NOMO-1 (cell line): ENCODE measurements at regions not wholly inside any gene's neighbourhood (a gene's known extent, or its start where the extent isn't known, plus 50 kb on each side); places are given as distances from the start of the nearest gene placed in this dataset.
"Not testable (repeated sequence)": the region's sequence is repeated elsewhere in the genome, so short reads cannot be mapped to it uniquely, and the experiment has no call there.

Experiments
- DNase-seq, 2 experiments: peaks; one replicate each; lab custom pipeline; 2025; ENCODE audit not compliant: unreplicated experiment in 2 of 2; lab: John Stamatoyannopoulos, UW

GRCh38 chr6:135129136-135129856 lies 51.8 kb upstream of the MYB start:
- DNase-seq, result peak; percentile 31 to 72

- peak in 1 of 2 experiments; percentile 31 for DNase-seq
Measured at GRCh38 chr6:135128268-135128914, 52.7 kb upstream of the MYB start.

- no peak for DNase-seq
Measured at GRCh38 chr6:135126729-135127128, 54.4 kb upstream of the MYB start.

- DNase-seq, result no peak
Measured at GRCh38 chr6:135126034-135126433, 55.1 kb upstream of the MYB start.

- DNase-seq, result no peak
Measured at GRCh38 chr6:135121434-135121833, 59.7 kb upstream of the MYB start.

GRCh38 chr6:135118134-135118730 lies 62.9 kb upstream of the MYB start:
- DNase-seq, result no peak

- DNase-seq, result no peak
Measured at GRCh38 chr6:135117413-135117968, 62.9 kb upstream of the HBS1L start.

GRCh38 chr6:135116571-135116970 lies 61.9 kb upstream of the HBS1L start:
- DNase-seq, result no peak

- DNase-seq, result peak; percentile 19 to 62
Measured at GRCh38 chr6:135115834-135116233, 61.2 kb upstream of the HBS1L start.

GRCh38 chr6:135115411-135115810 lies 60.8 kb upstream of the HBS1L start:
- no peak for DNase-seq

- DNase-seq, result no peak
Measured at GRCh38 chr6:135114355-135115145, 59.9 kb upstream of the HBS1L start.

- DNase-seq, result no peak
Measured at GRCh38 chr6:135113860-135114259, 59.2 kb upstream of the HBS1L start.

GRCh38 chr6:135112951-135113350 lies 58.3 kb upstream of the HBS1L start:
- not testable (repeated sequence) for DNase-seq

- not testable (repeated sequence) for DNase-seq
Measured at GRCh38 chr6:135110261-135110781, 55.7 kb upstream of the HBS1L start.

GRCh38 chr6:135109761-135110160 lies 55.1 kb upstream of the HBS1L start:
- no peak for DNase-seq

- no peak for DNase-seq
Measured at GRCh38 chr6:135108692-135109091, 54.1 kb upstream of the HBS1L start.

- no peak for DNase-seq
Measured at GRCh38 chr6:135106611-135107010, 52.0 kb upstream of the HBS1L start.

- no peak for DNase-seq
Measured at GRCh38 chr6:135105710-135106109, 51.1 kb upstream of the HBS1L start.

- no peak for DNase-seq
Measured at GRCh38 chr6:135105299-135105698, 50.7 kb upstream of the HBS1L start.
